ENCODE measurements at regions not wholly inside any gene's neighbourhood (a gene's known extent, or its start where the extent isn't known, plus 50 kb on each side); places are given as distances from the start of the nearest gene placed in this dataset.

- WGBS, result 28% methylated on average over 19 of the region's 19 CpGs
- Histone ChIP-seq H3K9me3 (ENCODE audit: control insufficient read depth in 4 of 4, low read length in 3 of 4) (peaks cover 0 to 3% (median 0%) of the 10 kb centered on the region in 4 donors), H3K4me1 (ENCODE audit: control insufficient read depth in 4 of 4, insufficient read depth in 4 of 4, low read length in 3 of 4) (no peaks in the 10 kb centered on the region), H3K27me3 (ENCODE audit: control insufficient read depth in 4 of 4, insufficient read depth in 4 of 4, low read length in 3 of 4) (no peaks in the 10 kb centered on the region), H3K27ac (ENCODE audit: low read depth in 1 of 2, low read length in 2 of 2) (no peak overlapping the region), H3K4me3 (ENCODE audit: low read depth in 1 of 3, low read length in 3 of 3) (no peak overlapping the region), H3K36me3 (ENCODE audit: control insufficient read depth in 4 of 4, insufficient read depth in 3 of 4, low read depth in 1 of 4, low read length in 3 of 4) (no peaks in the 10 kb centered on the region), H3K9ac (ENCODE audit: low read depth in 1 of 2, low read length in 2 of 2) (no peak overlapping the region)
- TF ChIP-seq RAD21 (IDR thresholded peaks at IDR 0.05), result peak; percentile 91 to 96
- no peak for TF ChIP-seq MAX (IDR thresholded peaks at IDR 0.05)
- peak; percentile 4 for TF ChIP-seq ATF3 (IDR thresholded peaks at IDR 0.05)
- no peak for TF ChIP-seq FOXA2 (IDR thresholded peaks at IDR 0.05)
- no peak for TF ChIP-seq SP1 (IDR thresholded peaks at IDR 0.05)
- no peak for TF ChIP-seq ZBTB33 (IDR thresholded peaks at IDR 0.05)
- no peak for TF ChIP-seq EGR1 (IDR thresholded peaks at IDR 0.05; ENCODE audit: low read depth in 2 of 2)
- no peak for TF ChIP-seq HNF4G (IDR thresholded peaks at IDR 0.05)
- TF ChIP-seq HNF4A (conservative IDR thresholded peaks at IDR 0.05), result no peak
- no peak for TF ChIP-seq JUND (IDR thresholded peaks at IDR 0.05)
- peak; percentile 93 for TF ChIP-seq CTCF (IDR thresholded peaks at IDR 0.05; ENCODE audit: low read depth, low read length, missing input control)
- no peak for TF ChIP-seq YY1 (IDR thresholded peaks at IDR 0.05)
- DNase-seq (ENCODE audit: low spot score), result peak; percentile 78
Observed at GRCh38 chr9:124126648-124127646, 115.4 kb downstream of the LHX2 start.

- WGBS, result 84% methylated on average over 12 of the region's 12 CpGs
- DNase-seq (ENCODE audit: low spot score), result no peak
- no peak overlapping the region for H3K27ac ChIP-seq (ENCODE audit: low read depth in 1 of 2, low read length in 2 of 2)
Observed at GRCh38 chr9:124128568-124129166, 117.1 kb downstream of the LHX2 start.

More at GRCh38 chr9:124128568-124129166, 117.1 kb downstream of the LHX2 start:
- Histone ChIP-seq H3K27me3 (ENCODE audit: control insufficient read depth in 4 of 4, insufficient read depth in 4 of 4, low read length in 3 of 4) (no peaks in the 10 kb centered on the region), H3K9ac (ENCODE audit: low read depth in 1 of 2, low read length in 2 of 2) (no peak overlapping the region), H3K4me3 (ENCODE audit: low read depth in 1 of 3, low read length in 3 of 3) (no peak overlapping the region), H3K4me1 (ENCODE audit: control insufficient read depth in 4 of 4, insufficient read depth in 4 of 4, low read length in 3 of 4) (no peaks in the 10 kb centered on the region), H3K9me3 (ENCODE audit: control insufficient read depth in 4 of 4, low read length in 3 of 4) (no peaks in the 10 kb centered on the region), H3K36me3 (ENCODE audit: control insufficient read depth in 4 of 4, insufficient read depth in 3 of 4, low read depth in 1 of 4, low read length in 3 of 4) (no peaks in the 10 kb centered on the region)
- TF ChIP-seq MAX (IDR thresholded peaks at IDR 0.05), result no peak
- no peak for TF ChIP-seq CTCF (IDR thresholded peaks at IDR 0.05; ENCODE audit: low read depth, low read length, missing input control)
- no peak for TF ChIP-seq RXRA (IDR thresholded peaks at IDR 0.05)
- TF ChIP-seq HNF4A (conservative IDR thresholded peaks at IDR 0.05), result no peak
- no peak for TF ChIP-seq REST (IDR thresholded peaks at IDR 0.05)
- TF ChIP-seq EGR1 (IDR thresholded peaks at IDR 0.05; ENCODE audit: low read depth in 2 of 2), result no peak
- no peak for TF ChIP-seq FOXA2 (IDR thresholded peaks at IDR 0.05)

All from liver (tissue), 8 donors.